ENCODE measurements at regions not wholly inside any gene's neighbourhood (a gene's known extent, or its start where the extent isn't known, plus 50 kb on each side); places are given as distances from the start of the nearest gene placed in this dataset.

DNA sequence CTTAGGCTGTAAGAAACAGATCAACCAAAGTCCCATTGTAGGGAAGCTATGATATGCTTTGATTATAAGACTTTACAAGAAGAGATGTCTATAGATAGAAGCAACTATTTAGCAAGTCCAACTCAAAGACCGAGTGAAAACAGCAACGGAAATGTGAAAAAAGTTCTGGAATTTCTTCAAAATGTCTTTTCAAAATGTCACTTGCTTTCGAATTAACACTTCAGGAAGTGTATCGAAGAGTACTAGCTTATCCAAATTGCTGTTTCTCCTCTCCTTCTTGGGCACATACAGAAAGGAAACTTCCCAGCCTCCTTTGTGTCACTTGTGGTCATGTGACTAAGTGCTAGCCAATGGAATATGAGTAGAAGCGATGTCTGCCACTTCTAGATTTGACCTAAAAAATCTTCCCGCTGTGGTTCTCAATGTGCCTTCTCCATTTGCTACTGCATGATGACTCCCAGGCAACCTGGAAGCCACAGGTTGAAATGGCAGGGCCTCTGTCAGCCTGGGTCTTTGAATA is 89.9 kb downstream of the TSEN15 start:
- no peak for DNase-seq (ENCODE audit: low read depth, low spot score)

DNA sequence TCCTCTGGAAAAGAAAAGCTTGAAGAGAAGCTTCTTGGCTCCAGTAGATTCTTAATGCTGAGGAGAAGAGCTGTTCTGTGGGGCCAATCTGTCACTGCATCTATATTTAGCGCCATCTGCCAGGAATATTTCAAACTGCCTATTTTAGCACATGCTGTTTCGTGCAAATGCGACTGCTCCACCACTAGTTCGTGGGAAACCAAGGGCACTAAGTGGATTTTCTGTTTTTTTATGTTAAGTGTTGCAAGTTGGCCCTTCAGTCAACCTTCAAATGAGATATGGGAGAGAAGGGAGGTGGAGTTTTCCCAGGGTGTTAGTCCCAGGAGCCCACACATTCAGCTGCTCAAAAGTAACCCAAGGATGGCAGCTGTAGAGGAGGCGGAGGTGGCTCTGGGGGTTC is 91.9 kb downstream of the TSEN15 start:
- no peak for DNase-seq (ENCODE audit: low read depth, low spot score)

DNA sequence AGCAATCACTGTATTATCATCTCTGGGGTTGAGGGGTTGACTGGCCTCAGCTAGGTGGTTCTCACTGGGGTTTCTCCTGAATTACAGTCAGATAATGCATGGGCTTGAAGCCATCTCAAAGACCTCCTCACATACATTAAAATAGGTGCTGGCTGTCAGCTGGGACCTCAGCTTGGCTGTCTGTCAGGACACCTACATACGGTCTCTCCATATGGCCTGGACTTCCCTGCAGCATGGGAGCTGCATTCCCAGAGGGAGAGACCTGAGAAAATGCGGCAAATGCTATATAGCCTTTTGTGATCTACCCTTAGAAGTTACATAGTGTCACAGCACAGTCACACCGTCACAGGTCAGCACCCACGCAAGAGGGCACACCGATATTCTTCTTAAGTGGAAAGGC is 93.6 kb downstream of the TSEN15 start:
- DNase-seq (ENCODE audit: low read depth, low spot score) = no peak

DNA sequence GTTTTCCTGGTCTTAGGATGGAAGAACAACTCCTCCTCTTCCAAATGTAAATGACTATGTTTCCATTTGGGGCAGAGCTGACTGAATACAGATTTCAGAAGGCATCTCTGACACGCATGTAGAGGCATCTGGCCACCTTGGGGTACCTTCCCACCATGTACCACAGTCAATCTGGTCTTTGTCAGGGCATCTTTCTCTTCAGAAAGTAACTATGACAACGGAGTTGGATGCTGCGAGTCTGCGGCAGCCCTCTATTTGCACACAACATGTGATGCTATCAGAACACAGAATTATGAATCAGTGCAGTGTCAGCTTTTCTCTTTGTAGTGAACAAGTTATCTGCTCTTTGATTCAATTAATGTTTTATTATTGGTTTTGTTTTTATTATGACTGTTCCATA is 94.7 kb downstream of the TSEN15 start:
- no peak for DNase-seq (ENCODE audit: low read depth, low spot score)

DNA sequence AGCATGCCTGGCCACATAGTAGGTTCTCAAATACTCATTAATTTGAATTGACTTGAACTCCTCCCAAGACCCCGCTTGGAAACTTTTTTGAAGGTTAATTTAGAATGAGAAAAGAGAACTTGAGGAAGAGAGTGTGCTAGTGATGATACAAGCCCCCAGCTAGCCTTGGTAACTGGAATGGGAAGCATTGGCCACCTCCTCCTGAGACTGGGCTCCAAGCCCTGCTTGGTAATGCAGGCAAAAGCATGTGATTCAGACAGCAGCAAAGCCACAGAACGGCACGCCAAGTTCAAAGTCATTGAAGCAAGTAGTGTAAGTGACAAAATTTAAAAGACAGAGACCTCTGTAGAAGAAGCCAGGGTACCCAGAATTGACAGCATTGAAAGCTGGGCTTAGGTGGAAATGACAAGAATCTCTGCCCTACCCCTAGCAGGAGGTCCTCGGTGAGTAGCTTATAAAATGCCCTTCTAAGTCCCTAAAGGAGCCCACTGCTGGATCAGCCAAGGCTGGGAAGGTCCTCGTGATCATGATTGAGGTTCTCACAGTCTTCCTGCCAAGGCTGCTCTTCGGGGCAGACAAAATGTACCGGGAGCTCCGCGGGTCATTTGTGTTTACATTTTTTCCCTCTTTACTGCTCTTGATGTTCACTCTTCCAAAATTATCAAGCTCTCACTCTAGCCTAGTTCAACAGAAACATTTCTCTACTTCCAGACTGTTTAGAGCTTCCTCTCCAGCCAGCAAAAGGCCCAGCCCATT is 99.4 kb downstream of the TSEN15 start:
- no peak for DNase-seq (ENCODE audit: low read depth, low spot score)

DNA sequence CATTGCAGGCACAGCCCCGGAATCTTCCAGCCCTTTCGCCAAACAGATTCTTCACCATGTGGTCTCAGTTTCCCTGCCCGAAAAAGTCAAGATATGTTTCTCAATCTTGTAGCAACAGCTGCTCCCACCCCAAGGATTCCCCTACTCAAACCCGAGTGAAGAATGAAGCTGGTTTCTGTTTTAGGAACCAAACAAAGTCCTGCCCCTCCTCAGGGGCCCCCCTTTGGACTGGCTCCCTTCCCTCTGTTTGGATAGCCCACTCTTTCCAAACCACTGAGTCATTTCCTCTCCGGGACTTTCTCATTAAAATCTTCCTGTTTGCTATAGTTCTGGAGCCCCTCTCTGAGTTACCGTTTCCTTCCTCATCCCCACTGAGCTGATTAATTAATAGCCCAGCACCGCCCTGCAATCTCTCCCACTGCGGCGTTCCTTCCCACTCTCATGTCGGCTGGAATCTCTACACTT is 100.9 kb downstream of the TSEN15 start:
- DNase-seq (ENCODE audit: low read depth, low spot score) = no peak

DNA sequence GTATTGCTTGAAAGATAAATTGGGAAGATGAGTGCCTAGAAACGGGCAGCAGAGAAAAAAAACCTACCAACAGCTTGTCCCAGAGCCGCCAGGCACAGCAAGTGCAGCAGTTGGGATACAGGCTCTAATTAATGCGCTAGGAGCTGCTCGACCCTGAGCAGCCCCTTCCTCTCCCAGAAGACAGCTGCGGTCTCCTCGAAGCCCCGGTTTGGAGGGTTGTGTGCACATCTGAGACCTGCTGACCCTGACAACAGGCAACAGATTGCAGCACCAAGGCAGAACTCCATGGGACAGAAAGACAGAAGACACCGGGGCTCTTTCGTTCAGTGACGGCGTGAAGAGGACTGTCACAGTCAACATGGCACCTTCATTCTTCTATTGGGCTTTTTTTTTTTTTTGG is 101.4 kb downstream of the TSEN15 start:
- DNase-seq (ENCODE audit: low read depth, low spot score) = no peak

DNA sequence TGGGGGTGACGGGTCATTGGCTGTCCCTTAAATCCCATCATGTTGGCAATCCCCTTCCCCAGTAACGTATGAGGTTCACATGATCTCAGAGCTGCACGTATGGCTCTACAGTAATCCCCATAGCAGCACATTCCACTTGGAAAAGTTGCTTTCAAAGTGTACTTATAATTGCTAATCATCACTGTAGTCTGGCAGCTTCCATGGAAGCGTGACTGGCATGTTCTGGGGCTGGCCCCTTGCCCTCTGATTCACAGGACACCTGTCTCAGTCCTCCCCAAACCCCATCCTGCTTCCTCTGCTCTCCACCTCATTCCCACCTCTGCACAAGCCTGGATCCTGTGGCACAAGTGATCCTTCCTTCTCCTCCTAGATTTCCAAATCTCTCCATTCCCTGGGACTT is 102.2 kb downstream of the TSEN15 start:
- DNase-seq (ENCODE audit: low read depth, low spot score) = no peak

DNA sequence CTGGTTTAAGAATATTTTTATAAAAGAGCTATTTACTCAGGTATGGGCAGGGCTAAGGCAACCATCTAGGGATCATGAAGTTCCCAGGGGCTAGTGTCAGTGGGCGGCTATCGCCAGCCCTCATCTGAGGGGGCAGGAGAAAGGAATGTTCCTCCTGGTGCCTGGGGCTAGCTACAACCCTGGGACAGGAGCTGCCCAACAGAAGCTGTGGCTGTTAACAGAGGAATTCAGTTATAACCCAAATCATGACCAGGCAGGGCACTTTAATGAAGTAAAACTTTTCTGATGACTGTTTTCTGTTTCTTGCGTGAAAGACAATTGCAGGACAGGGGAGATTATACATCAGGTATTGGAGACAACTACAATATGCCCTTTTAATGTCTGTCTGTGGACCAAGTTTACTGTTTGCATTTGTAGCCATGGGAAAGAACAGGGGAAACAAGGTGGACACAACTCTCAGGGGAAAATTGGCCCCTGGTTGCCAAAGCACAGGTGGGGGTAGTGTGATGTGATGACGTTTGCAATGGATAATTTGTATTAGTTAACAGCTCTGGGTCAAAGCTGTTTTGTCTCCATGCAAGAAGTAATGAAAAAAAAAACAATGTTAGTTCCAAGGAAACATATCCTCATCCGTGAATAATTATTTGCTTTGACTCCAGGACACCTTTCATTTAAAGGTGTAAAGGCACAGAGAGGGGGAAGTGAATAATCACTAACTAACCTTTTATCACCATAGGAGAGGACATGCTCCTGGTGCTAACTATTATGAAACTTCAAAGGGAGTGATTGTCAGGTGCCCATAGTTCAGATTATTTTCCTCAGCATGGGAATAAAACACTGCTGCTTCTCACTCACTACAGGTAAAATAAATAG is 105.2 kb downstream of the TSEN15 start:
- DNase-seq (ENCODE audit: low read depth, low spot score) = no peak

DNA sequence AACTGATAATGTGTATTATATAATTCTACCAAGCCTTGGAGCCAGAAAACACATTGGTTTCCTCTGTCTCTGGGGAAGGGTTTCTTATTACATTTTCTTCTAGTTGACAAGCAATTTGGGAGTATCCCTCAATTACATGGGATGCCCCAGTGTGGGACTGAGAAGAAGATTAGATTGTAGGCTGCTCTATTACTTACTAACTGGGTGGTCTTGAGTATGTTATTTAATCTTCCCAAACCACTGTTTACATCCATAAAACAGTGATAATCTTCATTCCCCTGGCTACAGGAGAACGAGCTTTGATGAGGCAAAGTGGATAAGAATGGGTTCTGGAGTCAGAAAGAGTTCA is 105.8 kb downstream of the TSEN15 start:
- DNase-seq (ENCODE audit: low read depth, low spot score) = no peak

DNA sequence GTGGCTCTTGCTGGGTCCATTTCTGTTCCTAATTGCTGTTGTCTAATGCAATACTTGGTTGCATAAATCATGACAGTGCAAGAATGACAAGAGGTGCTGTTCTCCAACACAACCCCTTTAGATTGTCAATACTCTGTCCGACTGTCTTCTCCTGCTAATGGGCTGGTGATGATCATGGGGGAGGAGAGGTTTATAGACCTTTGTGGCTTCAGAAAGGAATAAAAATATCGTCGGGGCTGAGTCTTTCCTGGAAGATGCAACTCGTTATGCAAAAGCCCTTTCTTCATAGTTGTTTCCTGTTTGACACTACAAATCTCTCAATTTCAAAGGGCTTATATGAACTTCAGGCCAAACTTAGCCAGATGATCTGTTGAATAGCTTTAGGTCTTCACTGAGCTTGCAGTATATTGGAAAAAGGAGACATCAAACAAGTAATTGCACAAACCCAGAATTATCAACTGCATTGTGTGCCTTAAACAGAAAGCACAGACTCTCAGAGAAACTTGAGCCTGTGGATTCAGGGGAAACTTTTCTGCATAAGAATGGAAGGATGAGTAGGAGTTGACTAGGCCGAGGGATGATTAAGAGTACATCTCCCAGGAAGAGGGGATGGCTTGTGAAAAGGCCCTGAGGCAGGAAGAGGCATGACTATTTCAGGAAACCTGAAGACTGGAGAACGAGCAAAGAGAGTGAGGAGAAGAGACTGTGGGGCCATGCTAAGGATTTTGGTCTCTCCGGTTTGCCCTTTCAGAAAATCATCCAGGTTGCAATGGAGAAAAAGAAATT is 107.6 kb downstream of the TSEN15 start:
- no peak for DNase-seq (ENCODE audit: low read depth, low spot score)

DNA sequence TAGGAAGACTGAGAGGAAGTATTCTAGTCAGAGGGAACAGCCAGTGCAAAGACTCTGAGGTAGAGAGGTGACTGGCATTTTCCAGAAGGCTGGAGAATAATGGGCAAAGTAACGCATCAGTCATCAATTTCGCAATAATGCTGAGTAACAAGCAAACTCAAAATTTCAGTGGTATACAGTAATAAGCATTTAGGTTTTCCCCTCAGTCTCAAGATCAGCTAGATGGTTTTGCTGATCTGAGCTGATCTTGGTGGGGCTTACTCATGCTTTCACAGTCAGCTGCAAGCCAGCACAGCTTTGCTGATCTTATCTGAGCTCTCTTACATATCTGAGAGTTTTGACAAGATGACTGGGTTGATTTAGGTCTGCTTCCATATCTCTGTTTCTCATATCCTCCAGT is 108.7 kb downstream of the TSEN15 start:
- no peak for DNase-seq (ENCODE audit: low read depth, low spot score)

DNA sequence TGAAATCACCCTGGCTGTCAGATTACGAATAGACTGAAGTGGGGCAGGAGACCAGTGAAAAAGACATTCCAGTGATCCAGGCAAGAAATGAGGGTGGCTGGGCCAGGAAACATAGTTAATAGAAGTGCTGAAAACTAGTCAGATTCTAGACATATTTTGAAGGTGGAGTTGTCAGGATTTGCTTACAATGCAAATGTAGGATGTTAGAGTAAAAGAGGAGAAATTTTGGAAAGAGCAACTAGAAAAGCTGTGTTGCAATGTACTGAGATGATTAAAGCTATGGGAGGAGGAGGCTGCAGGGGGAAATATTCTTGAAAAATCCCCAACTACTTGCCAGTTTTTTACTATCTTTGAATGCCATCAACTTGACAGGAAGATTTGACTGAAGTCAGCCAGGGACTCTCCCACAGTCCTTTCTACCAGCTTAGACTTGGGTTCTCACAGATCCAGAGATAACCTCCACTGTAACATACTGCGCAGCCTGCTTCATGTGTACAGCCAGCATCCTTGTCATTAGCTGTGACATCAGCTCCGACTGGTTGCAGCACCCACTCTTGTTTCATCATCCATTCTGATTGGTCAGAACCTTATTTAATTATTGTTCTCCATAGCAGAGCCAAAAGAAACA is 109.7 kb downstream of the TSEN15 start:
- no peak for DNase-seq (ENCODE audit: low read depth, low spot score)

DNA sequence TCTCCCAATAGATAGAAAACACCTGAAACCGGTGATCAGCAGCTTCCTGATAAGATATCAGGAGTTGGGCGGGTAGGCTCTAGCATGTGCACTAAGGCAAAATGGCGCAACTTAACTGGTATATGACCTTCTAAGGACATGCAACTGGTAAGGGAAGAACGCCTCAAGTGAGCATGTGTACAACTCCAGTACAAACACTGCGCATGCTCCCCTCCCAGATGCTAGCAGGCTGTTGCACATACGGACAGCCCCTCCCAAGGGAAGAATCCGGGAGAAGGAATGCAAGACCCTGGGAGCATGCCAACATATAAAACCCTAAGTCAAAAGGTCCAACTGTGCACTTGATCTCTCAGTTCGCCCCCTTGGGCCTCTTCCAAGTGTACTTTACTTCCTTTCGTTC is 110.8 kb downstream of the TSEN15 start:
- no peak for DNase-seq (ENCODE audit: low read depth, low spot score)

DNA sequence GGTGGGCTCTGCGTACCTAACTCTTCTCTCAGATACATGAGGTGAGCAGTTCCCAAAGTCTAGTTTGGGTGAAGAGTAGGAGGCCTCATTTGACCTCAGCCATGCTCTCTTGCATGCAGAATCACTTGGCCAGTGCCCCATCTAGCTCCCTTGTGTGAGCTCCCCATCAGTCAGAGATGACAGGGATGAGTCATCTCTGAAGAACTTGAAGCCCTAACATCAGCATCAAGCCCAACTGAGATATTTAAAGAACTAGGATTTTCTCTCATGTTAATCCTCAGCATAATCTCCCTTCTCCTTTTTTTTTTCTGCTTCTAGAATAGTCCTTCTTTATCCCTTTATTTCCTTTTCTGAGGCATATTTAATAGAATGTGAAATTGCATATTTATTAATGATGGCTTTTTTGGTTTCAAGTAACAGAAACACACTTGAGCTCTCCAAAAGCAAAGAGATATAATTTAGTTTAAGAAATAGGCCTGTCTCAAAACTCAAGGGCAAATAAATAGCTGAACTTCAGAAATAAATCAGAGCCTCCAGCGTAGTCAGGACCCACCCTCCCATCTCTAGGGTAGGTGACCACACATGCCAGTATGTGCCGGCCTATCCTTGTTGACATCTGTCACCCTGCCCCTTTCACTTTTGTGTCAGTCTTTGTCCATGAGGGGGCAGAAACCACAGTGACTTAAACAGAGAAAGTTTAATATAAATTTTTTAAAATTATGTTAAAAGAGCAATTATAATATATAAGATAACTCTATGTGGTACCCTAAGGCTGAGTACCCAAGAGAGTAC is 112.3 kb downstream of the TSEN15 start:
- DNase-seq (ENCODE audit: low read depth, low spot score) = no peak

DNA sequence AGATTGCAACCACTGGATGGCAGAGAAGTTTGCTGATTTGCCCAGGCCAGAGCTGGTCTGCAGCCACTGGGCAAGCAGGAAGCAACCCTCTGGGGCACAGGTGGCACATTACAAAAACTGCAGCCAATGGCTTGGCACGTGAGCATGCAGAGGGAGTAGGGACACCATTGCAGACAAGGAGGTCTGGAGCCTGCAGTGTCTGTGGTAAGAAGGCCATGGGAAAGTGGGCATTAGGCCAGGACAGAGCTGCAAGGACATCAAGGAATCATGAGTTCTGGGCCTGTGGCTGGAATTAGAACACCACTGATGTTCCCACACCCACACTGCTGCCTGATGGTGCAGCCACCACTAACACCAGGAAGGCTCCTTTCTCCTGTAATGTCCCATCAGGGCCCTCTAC is 113.0 kb downstream of the TSEN15 start:
- DNase-seq (ENCODE audit: low read depth, low spot score) = no peak

DNA sequence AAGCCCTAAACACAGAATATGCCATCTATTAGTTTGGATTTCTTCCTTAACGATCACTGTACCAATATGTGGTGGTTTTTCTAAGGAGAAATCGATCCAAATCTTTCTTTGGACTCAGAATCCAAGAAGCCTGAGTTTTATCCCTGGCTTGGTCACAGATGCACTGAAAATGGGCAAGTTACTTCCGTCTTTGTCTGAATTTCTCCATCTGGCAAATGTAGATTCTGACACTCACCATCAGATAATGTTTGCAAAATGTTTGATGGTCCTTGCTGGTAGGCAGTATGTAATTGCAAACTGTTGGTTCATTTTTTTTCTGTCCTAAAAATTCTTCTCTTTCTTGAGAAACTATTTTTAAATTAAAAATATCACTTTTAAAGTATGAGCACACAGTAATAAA is 115.0 kb downstream of the TSEN15 start:
- DNase-seq (ENCODE audit: low read depth, low spot score) = no peak

DNA sequence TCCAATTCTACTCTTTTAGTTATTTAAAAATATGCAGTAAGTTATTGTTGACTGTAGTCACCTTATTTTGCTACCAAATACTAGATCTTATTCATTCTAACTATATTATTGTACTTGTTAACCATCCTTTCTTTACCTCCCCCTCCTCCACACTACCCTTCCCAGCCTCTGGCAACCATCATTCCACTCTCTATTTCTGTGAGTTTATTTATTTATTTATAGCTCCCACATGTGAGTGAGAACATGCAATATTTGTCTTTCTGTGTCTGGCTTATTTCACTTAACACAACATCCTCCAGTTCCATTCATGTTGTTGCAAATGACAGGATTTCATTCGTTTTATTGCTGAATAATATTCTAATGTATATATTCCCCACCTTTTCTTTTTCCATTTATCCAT is 115.8 kb downstream of the TSEN15 start:
- DNase-seq (ENCODE audit: low read depth, low spot score) = no peak

DNA sequence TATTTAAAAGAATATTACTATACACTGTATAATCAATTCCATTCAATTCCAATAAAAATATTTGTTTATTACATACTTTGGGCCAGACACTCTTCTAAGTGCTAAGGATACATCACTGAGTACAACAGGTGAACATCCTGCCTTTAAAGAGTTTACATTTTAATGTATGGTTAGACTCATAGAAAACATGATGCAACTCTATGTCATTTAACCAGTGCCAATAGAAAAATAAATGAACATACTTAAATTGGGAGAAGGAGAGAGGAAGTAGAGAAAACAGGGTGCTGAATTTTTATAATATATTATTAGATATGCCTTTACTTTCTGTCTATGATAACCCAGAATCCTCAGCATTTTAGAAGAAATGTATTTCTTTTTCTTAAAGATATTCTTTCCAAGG is 119.2 kb downstream of the TSEN15 start:
- no peak for DNase-seq (ENCODE audit: low read depth, low spot score)

DNA sequence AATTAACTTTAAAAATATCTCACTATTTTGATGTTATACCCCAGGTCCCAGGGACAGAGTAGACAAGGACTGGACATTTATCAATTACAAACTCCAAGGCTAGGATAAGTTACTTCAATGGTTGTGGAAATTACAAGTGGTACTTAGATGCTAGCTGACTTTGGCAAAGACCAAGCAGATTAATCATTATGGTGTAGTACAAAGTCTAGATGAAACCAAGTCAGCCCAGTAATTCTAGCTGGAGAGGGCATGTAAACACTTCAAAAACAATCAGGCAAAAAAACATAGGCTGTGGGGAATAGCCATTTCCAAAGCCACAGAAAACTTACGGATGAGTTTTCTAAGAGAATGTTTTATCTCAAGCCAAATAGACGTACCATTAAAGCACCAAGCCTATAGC is 124.5 kb downstream of the TSEN15 start:
- DNase-seq (ENCODE audit: low read depth, low spot score) = no peak

DNA sequence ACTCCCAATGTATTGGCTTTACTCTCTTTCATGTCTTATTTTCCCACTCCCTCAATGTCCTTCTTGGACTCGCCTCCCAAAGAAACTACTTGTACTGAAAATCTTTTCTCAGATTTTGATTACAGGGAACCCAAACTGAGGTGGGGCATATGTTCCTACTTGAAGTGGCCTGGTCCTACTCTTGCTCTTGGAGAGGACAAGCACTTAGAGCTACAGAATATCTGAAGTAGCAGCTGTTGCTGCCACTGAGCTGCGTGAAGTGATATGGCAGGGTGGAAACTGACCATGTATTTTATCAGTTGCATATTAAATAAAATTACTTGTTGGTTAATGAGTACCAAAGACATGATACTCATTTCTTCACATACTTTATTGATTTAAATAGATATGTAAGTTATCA is 129.5 kb downstream of the TSEN15 start:
- DNase-seq (ENCODE audit: low read depth, low spot score) = no peak

All from iPS DF 19.7 (cell line).